HepG2 (cell line): ENCODE measurements at regions not wholly inside any gene's neighbourhood (a gene's known extent, or its start where the extent isn't known, plus 50 kb on each side); places are given as distances from the start of the nearest gene placed in this dataset.

Experiments used
- ATAC-seq: fragments of 200-7000 bp; cut with Tn5 transposase; 3 replicates; pipeline ENCODE4 v1.9.1; 2020; ENCODE audit warnings: mild to moderate bottlenecking, moderate library complexity
- BruUV-seq: library from RNA; stranded (reverse); fragments of 400-500 nt; replicated peaks from 2 replicates; lab custom pipeline; 2021; lab: Mats Ljungman, UMichigan
- CTCF ChIA-PET: fragments of 300-600 bp; formaldehyde crosslinking; extraction: SDS; loops from one replicate; lab custom pipeline; 2021; ENCODE audit warnings: low total read pairs, inconsistent platforms, low intra/inter-chr PET ratio; lab: Yijun Ruan, JAX
- POLR2A ChIA-PET: fragments of 350-600 bp; sonication (Branson Sonifier 250); formaldehyde crosslinking; loops from one replicate; lab custom pipeline; 2020; ENCODE audit warnings: antibody characterized with exemption, inconsistent platforms; lab: Yijun Ruan, JAX
- DNase-seq: peaks from one replicate; pipeline ENCODE4 v3.0.0-alpha.2; 2015; ENCODE audit warnings: low spot score
- FAIRE-seq: peaks from 3 replicates; lab custom pipeline; 2011; peaks lifted over from hg19 to GRCh38; lab: Jason Lieb, UNC
- H2AFZ ChIP-seq: one replicate; pipeline ENCODE4 v1.6.1; 2011; ENCODE audit warnings: low read length, inconsistent platforms
- H3K27ac ChIP-seq: fragments of 300-600 bp; 3 replicates; pipeline ENCODE4 v1.8.0; 2011; ENCODE audit warnings: mixed run types, mild to moderate bottlenecking, mixed read lengths, low read length, inconsistent platforms; ENCODE audit not compliant: insufficient read depth; ENCODE audit errors: extremely low read length
- H3K27me3 ChIP-seq, 2 experiments: fragments of 200-600 bp in 1 of 2; 2 replicates in 1 of 2; 3 replicates in 1 of 2; pipeline versions ENCODE4 v1.6.0 to v1.8.0; 2011; ENCODE audit warnings: low read length in 2 of 2, mild to moderate bottlenecking in 2 of 2, moderate library complexity in 2 of 2, inconsistent platforms in 1 of 2; ENCODE audit not compliant: insufficient read depth in 2 of 2, control insufficient read depth in 1 of 2
- H3K36me3 ChIP-seq, 2 experiments: fragments of 200-600 bp in 1 of 2; replicated peaks in 1 of 2; 2 replicates in 1 of 2; 3 replicates in 1 of 2; pipeline versions ENCODE4 v1.5.1 to v1.8.0; 2011; ENCODE audit warnings: low read length in 2 of 2, inconsistent platforms in 1 of 2; ENCODE audit not compliant: insufficient read depth in 2 of 2, control insufficient read depth in 1 of 2
- H3K4me1 ChIP-seq: 2 replicates; pipeline ENCODE4 v1.5.1; 2012; ENCODE audit warnings: low read length, inconsistent platforms; ENCODE audit not compliant: insufficient read depth
- H3K4me2 ChIP-seq: 2 replicates; pipeline ENCODE4 v1.6.0; 2011; ENCODE audit warnings: low read depth, low read length, inconsistent platforms
- H3K4me3 ChIP-seq, 3 experiments: fragments of 200-600 bp in 1 of 3; sonication (generic), shearing (Covaris generic) in 1 of 3; replicated peaks in 1 of 3; 2 replicates each; pipeline ENCODE4 v1.5.1; 2011 to 2016; ENCODE audit warnings: low read length in 3 of 3, inconsistent platforms in 2 of 3, low read depth in 2 of 3, mild to moderate bottlenecking in 2 of 3, control low read depth in 1 of 3, mixed read lengths in 1 of 3; ENCODE audit not compliant: insufficient read depth in 1 of 3
- H3K79me2 ChIP-seq: one replicate; pipeline ENCODE4 v1.6.1; 2011; ENCODE audit warnings: low read length, inconsistent platforms; ENCODE audit not compliant: insufficient read depth
- H3K9ac ChIP-seq: 2 replicates; pipeline ENCODE4 v1.6.0; 2011; ENCODE audit warnings: mild to moderate bottlenecking, low read depth, low read length, inconsistent platforms; ENCODE audit not compliant: insufficient read depth
- H3K9me3 ChIP-seq: 2 replicates; pipeline ENCODE4 v1.5.1; 2012; ENCODE audit warnings: mild to moderate bottlenecking, low read length
- H4K20me1 ChIP-seq: 2 replicates; pipeline ENCODE4 v1.6.0; 2011; ENCODE audit warnings: inconsistent platforms, mild to moderate bottlenecking, low read length, moderate library complexity; ENCODE audit not compliant: insufficient read depth
- BRD4 ChIP-seq: sonication (generic); formaldehyde crosslinking; IDR thresholded peaks from 2 replicates; pipeline ENCODE4 v1.4.0; 2020; ENCODE audit warnings: missing genetic modification reagents
- GPN1 ChIP-seq: sonication (generic); formaldehyde crosslinking; IDR thresholded peaks from 2 replicates; pipeline ENCODE4 v1.5.1; 2020; ENCODE audit warnings: missing genetic modification reagents, borderline replicate concordance
- REL ChIP-seq: sonication (generic); formaldehyde crosslinking; conservative IDR thresholded peaks from 2 replicates; pipeline ENCODE4 v1.8.0; 2022; ENCODE audit warnings: mild to moderate bottlenecking, missing genetic modification reagents, moderate library complexity
- SAFB2 ChIP-seq: sonication (generic); formaldehyde crosslinking; IDR thresholded peaks from 2 replicates; pipeline ENCODE4 v1.5.1; 2020; ENCODE audit warnings: missing genetic modification reagents, low read depth, mild to moderate bottlenecking, borderline replicate concordance
- ZNF160 ChIP-seq: sonication (generic); formaldehyde crosslinking; IDR thresholded peaks from 2 replicates; pipeline ENCODE4 v1.8.0; 2022; ENCODE audit warnings: mild to moderate bottlenecking, inconsistent platforms, missing genetic modification reagents
- WGBS: methylation state at CpG from one replicate; pipeline ENCODE4 v1.1.6; 2017; ENCODE audit warnings: low lambda C conversion rate; 5-methylcytosine and 5-hydroxymethylcytosine counted together
- in situ Hi-C: cut with HindIII; loops from 2 replicates; pipeline ENCODE4 v1.10.0; 2017; ENCODE audit warnings: low pct_unique_long_range_greater_than_20kb; ENCODE audit not compliant: extremely low pct_ligation_motif_present
- intact Hi-C: fragments of 100-400 bp; cut with micrococcal nuclease; formaldehyde crosslinking; loops from one replicate; pipeline ENCODE4 v1.10.0; 2022; ENCODE audit not compliant: unreplicated experiment
- TF ChIP-seq, protein P1 (sequence below): conservative IDR thresholded peaks from 2 replicates; pipeline ENCODE4 v1.6.1; 2018; ENCODE audit warnings: missing genetic modification reagents
- TF ChIP-seq, protein P2 (sequence below): sonication (generic); formaldehyde crosslinking; IDR thresholded peaks from 2 replicates; pipeline ENCODE4 v1.8.0; 2022; ENCODE audit warnings: mild to moderate bottlenecking, missing genetic modification reagents, moderate library complexity

DNA sequence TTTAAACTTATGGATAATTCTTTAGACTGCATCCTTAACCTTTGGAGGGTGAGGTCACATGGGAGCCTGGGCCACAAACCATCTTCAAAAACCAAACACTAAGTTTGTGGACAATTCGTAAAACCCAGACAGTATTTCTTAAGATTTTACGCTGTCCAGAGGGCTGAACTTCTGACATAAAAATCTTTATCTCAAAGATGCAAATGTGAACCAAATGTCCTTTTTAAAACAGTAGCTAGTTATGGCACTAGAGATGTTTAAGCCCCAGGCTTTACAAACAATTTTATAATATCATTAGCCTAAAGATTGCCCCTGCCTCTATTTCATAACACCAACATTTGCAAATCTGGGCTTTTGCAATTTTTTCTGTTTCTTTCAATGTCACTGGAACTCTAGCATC, 287.2 kb downstream of the SATB1 start:
- WGBS: 8% methylated on average over 2 of the region's 2 CpGs
- FAIRE-seq: no peak
- DNase-seq: no peak
- BruUV-seq: no TSS peak
- no peak overlapping the region for H2AFZ ChIP-seq
- no peak overlapping the region for H3K27ac ChIP-seq
- TF ChIP-seq, protein P1, sequence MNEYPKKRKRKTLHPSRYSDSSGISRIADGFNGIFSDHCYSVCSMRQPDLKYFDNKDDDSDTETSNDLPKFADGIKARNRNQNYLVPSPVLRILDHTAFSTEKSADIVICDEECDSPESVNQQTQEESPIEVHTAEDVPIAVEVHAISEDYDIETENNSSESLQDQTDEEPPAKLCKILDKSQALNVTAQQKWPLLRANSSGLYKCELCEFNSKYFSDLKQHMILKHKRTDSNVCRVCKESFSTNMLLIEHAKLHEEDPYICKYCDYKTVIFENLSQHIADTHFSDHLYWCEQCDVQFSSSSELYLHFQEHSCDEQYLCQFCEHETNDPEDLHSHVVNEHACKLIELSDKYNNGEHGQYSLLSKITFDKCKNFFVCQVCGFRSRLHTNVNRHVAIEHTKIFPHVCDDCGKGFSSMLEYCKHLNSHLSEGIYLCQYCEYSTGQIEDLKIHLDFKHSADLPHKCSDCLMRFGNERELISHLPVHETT (CRISPR knock-in tag): no peak
- H3K27me3 ChIP-seq: no peaks in the 10 kb centered on the region
- ChIA-PET CTCF (no interaction called here), POLR2A (no interaction called here)
- no peaks in the 10 kb centered on the region for H3K9me3 ChIP-seq
- no peaks in the 10 kb centered on the region for H3K79me2 ChIP-seq
- no peak overlapping the region for H3K4me2 ChIP-seq
- intact Hi-C loops: no loop called here
- H3K36me3 ChIP-seq: no peaks in the 10 kb centered on the region
- H3K4me1 ChIP-seq: no peaks in the 10 kb centered on the region
- no peak for ATAC-seq
- H3K4me3 ChIP-seq: no peak overlapping the region
- no peak overlapping the region for H3K9ac ChIP-seq
- no peaks in the 10 kb centered on the region for H4K20me1 ChIP-seq
- in situ Hi-C loops: no loop called here

DNA sequence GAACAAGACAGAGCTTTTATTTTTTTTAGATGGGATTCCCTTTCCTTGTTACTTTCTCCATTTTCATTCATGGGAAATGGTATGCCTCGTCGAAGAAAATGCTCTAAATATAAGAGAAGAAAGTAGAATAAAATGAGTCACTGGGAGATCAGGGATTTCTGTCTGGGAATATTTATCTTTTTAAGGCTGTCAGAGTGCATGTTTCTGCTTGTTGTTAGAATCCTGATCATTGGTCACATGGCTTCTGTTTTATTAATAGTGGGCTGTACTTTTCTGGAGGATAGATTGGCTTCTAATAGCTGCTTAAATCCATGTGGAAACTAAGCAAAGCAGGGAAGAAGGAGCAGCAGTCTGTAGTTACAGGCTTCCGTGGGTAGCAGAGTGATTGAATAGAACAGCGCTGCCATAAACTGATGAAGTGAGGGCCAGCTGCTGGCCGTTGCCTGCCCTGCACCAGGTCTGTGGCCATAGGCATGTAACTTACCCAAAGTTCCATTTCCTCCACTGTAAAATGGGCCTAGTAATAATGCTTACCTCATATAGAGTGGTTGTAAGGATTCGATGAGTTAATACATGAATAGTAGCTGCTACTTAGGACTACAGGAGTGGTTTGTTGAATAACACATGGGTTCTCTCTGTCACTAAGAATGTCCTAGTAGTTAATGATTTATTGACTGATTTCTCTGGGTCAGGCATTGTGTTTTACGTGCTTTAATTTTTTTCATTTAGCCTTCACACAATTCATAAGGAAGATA, 289.9 kb downstream of the SATB1 start:
- no TSS peak for BruUV-seq
- Histone ChIP-seq H3K4me1 (no peaks in the 10 kb centered on the region), H3K27ac (no peak overlapping the region), H3K9ac (no peak overlapping the region), H3K9me3 (no peaks in the 10 kb centered on the region), H3K79me2 (no peaks in the 10 kb centered on the region), H3K4me3 (no peak overlapping the region), H2AFZ (no peak overlapping the region), H4K20me1 (no peaks in the 10 kb centered on the region), H3K4me2 (no peak overlapping the region), H3K27me3 (no peaks in the 10 kb centered on the region), H3K36me3 (no peaks in the 10 kb centered on the region)
- DNase-seq: no peak
- 14% methylated on average over 7 of the region's 7 CpGs for WGBS
- ChIA-PET POLR2A (no interaction called here), CTCF (no interaction called here)
- ATAC-seq: no peak
- intact Hi-C loops (no loop called here), in situ Hi-C loops (no loop called here)
- no peak for FAIRE-seq
- TF ChIP-seq, protein P2, sequence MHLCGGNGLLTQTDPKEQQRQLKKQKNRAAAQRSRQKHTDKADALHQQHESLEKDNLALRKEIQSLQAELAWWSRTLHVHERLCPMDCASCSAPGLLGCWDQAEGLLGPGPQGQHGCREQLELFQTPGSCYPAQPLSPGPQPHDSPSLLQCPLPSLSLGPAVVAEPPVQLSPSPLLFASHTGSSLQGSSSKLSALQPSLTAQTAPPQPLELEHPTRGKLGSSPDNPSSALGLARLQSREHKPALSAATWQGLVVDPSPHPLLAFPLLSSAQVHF: no peak
- TF ChIP-seq REL (CRISPR knock-in tag) (no peak), ZNF160 (no peak), SAFB2 (no peak), GPN1 (CRISPR knock-in tag) (no peak), BRD4 (no peak)
